Mucosa of gallbladder (tissue), 1 donor: ENCODE measurements at regions not wholly inside any gene's neighbourhood (a gene's known extent, or its start where the extent isn't known, plus 50 kb on each side); places are given as distances from the start of the nearest gene placed in this dataset.
A peak's percentile ranks its signal among the peaks of the same experiment; 100 is the strongest.
"Not testable (repeated sequence)": the region's sequence is repeated elsewhere in the genome, so short reads cannot be mapped to it uniquely, and the experiment has no call there.

Source experiments
- DNase-seq: peaks from one replicate; pipeline ENCODE4 v3.0.0-alpha.2; 2020; ENCODE audit warnings: low spot score
- donor health status: DM: no; HTN: no; CAD: no.

GRCh38 chr18:73452866-73453265, 585.1 kb upstream of the NETO1 start:
- DNase-seq, result no peak

- no peak for DNase-seq
Measured at GRCh38 chr18:73446502-73446901, 578.7 kb upstream of the NETO1 start.

- DNase-seq, result no peak
Measured at GRCh38 chr18:73431620-73432019, 563.8 kb upstream of the NETO1 start.

GRCh38 chr18:73421010-73421409, 553.2 kb upstream of the NETO1 start:
- DNase-seq, result no peak

DNA sequence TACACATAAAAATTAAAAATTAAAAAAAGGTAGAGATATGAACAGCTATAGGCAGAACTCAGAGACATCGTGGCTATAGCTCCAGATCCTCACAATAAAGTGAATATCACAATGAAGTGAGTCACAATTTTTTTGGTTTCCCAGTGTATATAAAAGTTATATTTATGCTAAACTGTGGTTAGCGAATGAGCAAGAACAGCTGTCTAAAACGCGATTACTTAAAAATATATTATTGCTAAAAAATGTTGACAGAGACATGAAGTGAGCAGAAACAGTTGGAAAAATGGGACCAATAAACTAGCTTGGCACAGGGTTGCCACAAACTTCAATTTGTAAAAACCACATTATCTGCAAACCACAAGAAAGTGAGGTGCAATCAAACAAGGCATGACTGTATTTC, 551.7 kb upstream of the NETO1 start:
- no peak for DNase-seq

GRCh38 chr18:73414598-73414997, 546.8 kb upstream of the NETO1 start:
- DNase-seq, result no peak

- no peak for DNase-seq
Measured at GRCh38 chr18:73414069-73414468, 546.3 kb upstream of the NETO1 start.

DNA sequence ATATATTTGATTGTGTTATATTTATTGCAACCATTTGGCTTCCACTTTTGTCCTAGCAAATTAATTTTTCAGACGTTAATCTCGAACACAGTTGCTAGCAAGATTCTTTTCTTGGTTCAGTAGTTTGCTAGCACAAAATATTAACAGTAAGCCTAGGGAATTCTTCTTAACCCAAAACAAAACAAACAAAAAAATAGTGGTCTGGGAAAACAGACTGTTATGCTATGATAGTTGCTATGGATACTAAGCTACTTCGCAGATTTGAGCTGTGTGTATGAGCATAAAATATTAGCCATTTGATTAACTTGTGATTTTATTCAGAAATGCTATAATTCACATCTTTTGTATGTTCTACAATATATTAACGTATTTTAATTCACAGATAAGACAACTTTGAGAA, 541.5 kb upstream of the NETO1 start:
- DNase-seq, result no peak

DNA sequence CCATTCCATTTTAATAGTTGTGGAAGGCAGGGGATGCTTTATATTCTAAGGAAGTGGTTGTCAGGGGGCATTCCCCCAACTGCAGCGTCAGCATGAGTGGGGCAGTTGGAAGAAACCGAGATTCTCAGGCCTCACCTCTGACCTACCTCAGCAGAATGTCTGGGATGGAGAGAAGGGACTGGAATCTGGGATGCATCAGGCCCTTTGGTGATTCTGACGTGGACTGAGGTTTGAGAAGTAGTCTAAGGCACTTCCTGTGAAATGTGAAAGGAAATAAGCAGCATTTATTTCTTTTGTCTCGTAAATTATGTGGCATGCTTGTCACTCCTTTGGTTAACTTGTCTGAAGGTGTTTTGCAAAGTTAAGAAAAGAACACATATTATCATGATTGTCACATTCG, 540.7 kb upstream of the NETO1 start:
- DNase-seq, result no peak

DNA sequence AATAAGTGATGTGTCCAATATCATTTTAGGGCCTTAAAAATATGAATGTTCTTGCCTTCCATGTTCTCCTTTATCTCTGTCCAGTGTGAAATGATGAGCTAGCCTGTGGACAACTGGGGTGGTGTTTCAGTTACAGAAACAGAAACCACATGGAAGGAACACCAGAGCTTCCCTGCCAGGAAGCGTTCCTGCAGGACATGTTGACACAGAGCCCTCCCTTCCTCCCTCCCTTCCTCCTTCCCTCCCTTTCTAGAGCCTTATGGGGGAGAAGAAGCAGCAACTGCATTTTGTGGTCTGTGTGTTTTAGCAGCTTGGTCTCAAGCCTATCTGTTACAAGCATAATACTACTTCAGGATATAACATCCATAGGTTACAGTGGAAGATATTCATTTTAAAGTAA, 539.7 kb upstream of the NETO1 start:
- DNase-seq, result no peak

GRCh38 chr18:73384246-73384645, 516.5 kb upstream of the NETO1 start:
- DNase-seq, result no peak

DNA sequence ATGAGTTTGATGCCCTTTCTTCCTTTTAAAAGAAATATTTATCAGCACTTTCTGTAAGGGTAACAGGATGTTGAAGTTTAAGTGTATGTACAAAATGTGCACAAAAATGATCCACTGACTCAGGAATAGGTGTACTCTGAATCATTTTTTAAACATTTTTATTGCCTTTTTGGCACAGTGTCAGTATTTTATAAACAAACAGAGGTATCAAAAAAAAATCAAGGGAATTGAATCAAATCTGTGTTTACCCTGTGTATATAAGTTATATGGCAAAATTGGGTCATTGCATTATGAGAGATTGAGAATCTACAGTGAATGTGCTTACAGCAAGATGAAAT, 513.9 kb upstream of the NETO1 start:
- no peak for DNase-seq

DNA sequence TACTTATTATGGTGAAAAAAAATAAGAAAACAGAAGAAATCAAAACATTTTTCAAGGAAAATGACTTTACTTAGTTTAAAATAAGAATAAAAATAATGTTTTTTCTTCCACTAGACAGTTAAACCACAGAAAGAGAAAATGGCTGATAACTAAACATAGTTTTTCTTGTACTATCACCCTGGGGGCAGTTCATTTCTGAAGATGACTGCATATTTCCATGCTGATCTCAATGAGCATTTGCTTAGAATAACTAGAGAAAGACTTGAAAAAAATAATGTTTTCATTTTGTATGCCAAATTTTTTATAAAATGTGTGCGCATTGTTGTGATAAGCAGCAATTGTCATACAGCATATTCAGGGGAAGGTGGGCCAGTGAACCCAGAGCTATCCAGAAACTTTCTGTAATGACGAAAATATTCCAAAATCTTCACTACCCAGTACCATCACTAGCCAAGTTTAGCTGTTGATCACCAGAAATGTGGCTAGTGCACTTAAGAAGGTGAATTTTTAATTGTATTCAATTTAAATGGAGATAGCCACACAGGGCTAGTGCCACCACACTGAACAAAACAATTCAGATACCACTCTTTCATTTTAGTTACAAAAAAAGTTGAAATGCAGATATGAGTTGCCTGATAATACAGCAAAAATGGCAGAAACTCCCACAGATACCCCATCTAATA, 513.4 kb upstream of the NETO1 start:
- DNase-seq, result no peak

DNA sequence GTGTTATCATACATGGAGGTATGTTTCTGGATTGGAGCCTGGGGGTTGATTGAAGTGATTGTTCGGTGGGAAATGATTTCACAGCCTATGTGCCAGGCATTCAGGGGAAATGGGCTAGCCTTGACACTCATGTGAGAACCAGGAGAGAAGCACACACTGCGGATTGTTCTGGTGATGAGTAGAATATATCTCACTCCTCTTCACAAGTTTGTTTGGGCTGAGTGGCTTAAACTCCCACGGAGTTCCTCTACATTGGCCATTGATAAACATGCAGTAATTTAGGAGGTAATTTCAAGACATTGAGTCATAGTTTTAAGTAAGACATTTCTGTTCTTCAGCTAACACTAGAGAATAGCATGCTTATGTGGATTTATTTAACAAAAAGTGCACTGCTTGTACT, 498.9 kb upstream of the NETO1 start:
- DNase-seq, result no peak

GRCh38 chr18:73365018-73365417, 497.2 kb upstream of the NETO1 start:
- DNase-seq, result no peak

DNA sequence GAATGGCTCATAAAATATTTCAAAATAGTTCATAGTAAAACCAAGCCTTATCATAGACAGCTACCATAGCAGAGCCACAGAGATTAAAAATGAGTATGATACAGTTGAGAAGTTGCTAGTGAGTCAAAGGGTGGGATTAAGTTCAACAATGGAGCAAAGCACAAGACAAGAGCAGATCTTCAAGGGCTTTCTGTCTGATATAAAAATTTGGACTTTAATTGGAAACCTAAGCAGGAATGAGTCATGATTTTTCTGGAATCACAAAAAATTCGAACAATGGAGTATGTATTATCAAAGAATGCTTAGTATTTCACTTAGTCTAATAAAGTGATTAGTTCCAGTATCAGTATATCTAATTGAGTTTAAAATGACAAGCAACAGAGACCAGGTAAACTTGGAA, 487.3 kb upstream of the NETO1 start:
- DNase-seq, result no peak

DNA sequence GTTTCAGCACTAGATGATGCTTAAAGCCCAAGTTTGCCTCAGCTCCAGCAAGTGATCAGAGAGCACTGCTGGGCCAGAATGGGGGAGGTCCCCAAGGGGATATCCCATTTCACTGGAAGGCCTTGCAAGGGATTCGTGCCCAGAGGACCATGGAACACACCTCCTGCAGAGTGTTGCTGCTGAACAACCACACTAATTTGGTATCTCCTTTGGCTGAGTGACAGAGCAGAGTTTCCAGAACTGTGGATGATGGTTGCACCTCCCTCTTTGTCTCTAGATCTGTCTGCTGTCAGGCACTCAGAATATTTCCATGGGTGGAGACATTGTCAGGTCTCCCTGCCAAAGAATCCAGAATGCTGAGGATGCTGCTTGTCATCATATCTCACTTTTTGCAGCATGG, 484.8 kb upstream of the NETO1 start:
- no peak for DNase-seq

- peak; percentile 88 for DNase-seq
Measured at GRCh38 chr18:73340135-73340977, 472.6 kb upstream of the NETO1 start.

DNA sequence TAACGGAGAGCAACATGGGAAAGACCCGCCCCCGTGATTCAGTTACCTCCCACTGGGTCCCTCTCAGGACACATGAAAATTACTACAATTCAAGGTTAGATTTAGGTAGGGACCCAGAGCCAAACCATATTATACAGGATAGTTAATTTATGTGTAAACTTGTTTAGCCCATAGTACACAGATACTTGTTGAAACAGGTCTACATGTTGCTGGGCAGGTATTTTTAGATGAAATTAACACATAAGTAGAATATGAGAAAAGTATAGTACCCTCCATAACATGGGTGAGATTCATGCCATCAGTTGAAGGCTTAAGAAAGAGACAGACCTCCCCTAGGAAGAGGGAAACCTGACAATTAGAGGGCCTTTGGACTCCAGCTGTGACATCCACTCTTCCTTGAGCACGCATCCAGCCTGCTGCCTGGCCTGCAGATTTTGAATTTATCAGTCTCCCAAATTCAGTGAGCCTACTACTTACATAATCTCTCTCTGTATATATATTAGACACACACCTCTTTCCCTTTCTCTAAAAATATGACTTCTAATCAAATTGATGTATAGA, 463.5 kb upstream of the NETO1 start:
- DNase-seq, result no peak

GRCh38 chr18:73330106-73330505, 462.3 kb upstream of the NETO1 start:
- DNase-seq, result not testable (repeated sequence)

DNA sequence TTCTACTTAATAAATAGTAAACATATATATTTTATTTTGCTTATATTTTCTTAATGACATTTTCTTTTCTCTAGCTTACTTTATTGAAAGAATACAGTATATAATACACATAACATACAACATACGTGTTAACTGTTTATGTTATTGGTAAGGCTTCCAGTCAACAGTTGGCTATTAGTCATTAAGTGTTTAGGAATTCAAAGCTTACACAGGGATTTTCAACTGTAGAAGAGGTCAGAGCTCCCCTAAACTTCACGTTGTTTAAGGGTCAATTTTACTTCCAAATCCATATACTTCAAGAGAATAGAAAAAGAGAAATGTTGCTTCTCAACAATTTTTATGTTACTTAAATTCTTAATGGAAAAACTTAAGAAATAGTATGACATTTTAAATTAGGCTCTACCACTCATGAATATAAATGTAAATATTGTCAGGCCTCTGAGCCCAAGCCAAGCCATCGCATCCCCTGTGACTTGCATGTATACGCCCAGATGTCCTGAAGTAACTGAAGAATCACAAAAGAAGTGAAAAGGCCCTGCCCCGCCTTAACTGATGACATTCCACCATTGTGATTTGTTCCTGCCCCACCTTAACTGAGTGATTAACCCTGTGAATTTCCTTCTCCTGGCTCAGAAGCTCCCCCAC, 456.5 kb upstream of the NETO1 start:
- not testable (repeated sequence) for DNase-seq

DNA sequence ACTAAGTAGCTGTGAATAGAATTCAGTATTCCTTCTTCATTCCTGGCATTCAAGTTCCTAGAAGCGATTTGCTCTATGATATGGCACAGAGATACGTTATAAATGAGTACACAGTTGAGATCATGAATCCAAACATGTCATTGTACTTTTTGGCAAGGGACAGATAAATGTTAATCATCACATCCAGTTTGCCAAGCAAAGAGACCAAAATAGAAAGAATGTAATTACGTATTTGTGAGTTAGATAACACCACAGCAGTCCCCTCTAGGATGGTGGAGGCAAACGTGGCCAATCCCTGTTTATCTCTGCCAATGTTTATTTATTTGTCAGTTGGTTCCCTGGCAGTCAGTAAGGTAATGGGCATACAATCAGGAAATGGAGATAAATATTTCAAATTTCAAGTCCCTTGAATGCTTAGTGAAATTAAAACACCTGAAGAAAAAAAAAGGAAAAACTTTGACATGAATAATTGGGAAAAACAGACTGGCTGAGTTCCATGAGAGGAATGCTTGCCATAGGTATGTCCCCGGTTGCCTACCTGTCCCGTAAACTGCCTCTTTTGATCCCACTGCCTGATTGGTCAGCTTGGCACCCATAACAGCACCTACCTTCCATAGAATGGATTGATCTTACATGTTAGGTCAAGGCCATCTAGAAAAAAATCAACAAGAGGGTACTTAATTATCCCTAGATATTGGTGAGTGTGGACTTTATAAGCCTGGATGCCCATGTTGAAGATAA, 451.1 kb upstream of the NETO1 start:
- peak; percentile 14 for DNase-seq
